ENCODE measurements at regions not wholly inside any gene's neighbourhood (a gene's known extent, or its start where the extent isn't known, plus 50 kb on each side); places are given as distances from the start of the nearest gene placed in this dataset.
"Not testable (repeated sequence)": the region's sequence is repeated elsewhere in the genome, so short reads cannot be mapped to it uniquely, and the experiment has no call there.

DNA sequence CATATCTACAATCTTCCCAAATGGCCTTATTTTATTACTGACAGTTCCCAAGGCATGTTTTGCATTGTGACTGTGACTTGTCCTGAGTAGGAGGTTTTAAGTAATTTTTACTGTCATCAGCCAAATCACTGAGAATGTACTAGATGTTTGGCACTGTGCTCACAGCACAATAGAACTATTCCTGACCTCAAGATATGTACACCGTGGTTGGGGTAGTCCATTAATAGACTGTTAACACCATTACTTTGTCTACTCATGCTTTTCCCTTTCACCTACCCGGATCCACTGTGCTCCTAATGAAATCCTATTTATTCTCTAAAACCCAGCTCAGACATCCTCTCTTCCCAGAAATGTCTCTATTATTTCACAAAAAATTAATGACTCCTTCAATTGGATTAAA, 168.7 kb upstream of the TENM4 start:
- DNase-seq (ENCODE audit: low read depth), result no peak

DNA sequence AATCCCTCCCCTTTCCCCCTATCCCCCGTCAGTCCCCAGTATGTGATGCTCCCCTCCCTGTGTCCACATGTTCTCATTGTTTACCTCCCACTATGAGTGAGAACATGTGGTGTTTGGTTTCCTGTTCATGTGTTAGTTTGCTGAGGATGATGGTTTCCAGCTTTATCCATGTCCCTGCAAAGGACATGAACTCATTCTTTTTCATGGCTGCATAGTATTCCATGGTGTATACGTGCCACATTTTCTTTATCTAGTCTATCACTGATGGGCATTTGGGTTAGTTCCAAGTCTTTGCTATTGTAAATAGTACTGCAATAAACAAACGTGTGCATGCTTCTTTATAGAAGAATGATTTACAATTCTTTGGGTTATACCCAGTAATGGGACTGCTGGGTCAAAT, 165.6 kb upstream of the TENM4 start:
- DNase-seq (ENCODE audit: low read depth), result not testable (repeated sequence)

GRCh38 chr11:79600711-79601110, 159.9 kb upstream of the TENM4 start:
- no peak for DNase-seq (ENCODE audit: low read depth)

DNA sequence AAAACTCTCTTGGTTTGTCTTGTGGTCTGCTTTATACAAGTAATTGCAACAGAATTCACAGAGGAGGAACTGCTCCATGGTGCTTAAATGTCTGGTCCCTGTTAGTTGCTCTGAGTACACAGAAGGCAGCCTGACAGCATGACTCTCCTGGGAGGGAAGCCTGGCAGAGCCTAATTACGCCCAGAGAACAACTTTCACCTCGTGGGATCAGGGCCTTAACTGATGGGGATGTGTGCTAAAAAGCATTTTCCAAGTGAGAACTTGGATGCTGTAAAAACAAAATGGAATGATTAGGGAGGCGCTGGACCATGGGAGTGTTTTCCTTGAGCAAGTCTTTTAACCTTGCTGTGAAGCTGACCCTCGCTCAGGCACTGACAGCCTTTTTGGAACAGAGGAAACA, 154.0 kb upstream of the TENM4 start:
- no peak for DNase-seq (ENCODE audit: low read depth)

DNA sequence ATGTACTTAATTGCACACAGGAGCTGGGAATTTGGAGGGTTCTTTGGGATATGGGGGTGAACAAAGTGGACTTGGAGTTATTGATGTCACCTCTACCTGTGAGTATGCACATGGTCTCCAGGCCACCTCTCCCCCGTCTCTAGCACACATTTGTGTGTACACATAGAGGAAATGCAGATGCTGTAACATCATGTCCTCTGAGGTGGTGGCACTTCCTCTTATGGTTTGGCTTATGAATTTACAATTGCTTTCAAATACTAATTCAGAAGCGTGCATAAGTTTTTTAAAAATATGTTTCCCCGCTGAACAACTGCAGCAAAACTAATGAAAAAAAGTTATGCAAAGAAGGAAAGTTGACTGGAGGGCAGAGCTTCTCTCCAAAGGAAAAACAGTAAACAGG, 152.0 kb upstream of the TENM4 start:
- no peak for DNase-seq (ENCODE audit: low read depth)

GRCh38 chr11:79592406-79592805, 151.6 kb upstream of the TENM4 start:
- DNase-seq (ENCODE audit: low read depth), result no peak

DNA sequence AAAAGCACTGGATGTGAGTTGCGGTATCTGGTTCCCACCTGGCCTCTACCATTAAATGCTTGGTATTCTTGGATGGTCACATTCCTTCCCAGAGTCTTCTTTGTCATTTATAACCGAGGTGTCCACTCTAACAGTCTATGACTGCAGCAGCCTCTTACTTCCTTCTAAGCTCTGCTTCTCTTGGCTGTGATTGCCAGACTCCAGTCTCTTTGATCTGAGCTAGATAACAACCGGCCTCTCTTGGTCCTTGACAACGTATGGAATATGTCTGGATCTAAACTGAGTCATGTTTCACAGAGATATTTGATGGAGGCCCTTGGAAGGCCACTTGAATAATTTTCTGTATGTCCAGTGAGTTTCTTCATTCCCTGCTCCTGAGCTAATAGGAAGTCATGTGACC, 141.6 kb upstream of the TENM4 start:
- no peak for DNase-seq (ENCODE audit: low read depth)

DNA sequence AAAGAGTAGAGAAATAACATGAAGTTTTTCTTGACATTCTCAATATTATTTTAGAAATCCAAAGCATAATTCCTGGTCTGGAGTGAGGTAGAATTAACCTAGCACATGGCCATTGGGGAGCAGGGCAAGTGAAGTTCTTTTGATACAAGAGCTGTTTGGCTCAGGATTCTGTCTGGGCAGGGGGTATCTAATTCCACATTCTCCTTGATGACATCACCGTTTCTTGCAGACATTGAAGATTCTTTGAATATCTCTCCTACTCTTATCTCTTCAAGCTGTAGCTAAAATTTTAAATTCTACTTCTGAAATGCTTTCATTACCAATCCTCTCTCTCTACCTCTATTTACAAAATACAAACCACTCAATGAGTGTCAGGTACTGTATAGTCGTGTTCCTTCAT, 138.2 kb upstream of the TENM4 start:
- DNase-seq (ENCODE audit: low read depth), result no peak

DNA sequence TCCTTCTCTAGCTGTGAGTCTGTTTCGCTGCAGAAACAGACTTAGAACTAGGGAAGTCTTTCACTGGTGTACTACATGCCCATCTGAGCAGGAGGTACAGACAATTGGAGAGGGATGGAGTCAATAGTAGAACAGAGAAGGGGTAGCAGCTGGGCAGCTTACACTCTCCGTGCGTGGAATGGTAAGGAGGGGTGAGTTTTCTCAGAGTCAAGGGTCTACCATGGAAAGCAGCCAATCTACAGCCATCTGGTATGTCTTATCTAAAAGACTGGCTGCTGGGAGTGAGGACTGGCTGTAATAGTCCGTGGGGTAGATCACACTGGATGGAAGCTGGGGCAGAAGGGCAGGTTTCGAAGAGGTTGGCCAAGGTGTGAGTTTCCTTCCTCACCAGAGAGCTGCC, 137.3 kb upstream of the TENM4 start:
- DNase-seq (ENCODE audit: low read depth), result no peak

DNA sequence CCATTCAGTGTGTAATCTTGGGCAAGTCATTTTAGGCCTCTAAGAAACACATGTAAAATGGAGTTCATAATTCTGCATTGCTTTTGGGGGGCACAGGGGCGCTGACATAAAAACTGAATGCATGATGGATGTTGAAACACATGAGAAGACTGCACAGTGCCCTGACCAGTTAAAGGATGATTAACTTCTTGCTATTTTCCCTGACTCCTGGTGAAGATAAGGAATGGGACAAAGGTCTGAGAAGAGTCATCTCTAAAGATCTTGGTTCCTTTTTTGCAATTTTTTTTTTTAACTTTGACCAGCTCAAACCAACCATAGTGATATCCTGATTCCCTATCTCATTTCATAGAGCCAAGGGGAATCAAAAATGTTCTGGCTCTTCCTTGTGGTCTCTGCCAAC, 134.9 kb upstream of the TENM4 start:
- no peak for DNase-seq (ENCODE audit: low read depth)

GRCh38 chr11:79570104-79570503, 129.3 kb upstream of the TENM4 start:
- no peak for DNase-seq (ENCODE audit: low read depth)

- no peak for DNase-seq (ENCODE audit: low read depth)
These were observed 123.6 kb upstream of the TENM4 start for GRCh38 chr11:79564288-79564925.

GRCh38 chr11:79561496-79561895, 120.7 kb upstream of the TENM4 start:
- DNase-seq (ENCODE audit: low read depth), result no peak

DNA sequence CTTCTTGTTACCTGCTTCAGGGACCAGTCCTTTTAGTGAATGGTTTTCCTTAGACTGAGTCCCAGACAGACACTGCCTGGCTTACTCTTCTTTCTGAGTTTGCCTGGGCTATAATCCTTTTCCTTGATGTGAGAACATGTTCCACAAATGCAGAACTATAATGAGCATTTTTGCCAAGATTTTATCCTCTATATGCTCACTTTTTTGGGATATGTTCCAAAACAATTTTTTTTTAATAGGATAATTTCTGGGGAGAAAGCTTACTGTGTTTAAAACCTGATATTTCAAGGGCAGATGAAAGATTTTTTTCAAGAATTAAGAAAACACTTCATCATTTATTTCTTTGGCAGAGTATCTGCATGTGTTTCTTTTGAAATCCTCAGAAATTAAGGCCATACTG, 110.0 kb upstream of the TENM4 start:
- DNase-seq (ENCODE audit: low read depth), result no peak

DNA sequence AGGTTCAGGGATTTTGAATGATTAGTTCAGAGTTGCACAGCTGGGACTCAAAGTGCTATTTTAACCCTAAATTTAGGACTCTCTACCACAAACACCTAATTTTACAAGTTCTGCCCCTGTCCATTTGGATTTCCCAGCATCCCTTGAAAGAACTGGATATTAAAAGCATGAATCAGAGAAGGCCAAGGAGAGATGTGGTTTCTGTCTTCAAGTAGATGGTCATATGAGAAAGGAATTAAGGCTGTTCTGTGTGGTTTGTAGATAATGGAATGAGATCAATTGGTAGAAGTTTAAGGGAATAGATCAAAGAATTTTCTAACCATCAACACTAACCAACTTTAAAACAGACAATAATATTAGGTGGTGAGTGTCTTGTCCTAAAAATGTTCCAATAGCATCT, 106.4 kb upstream of the TENM4 start:
- no peak for DNase-seq (ENCODE audit: low read depth)

DNA sequence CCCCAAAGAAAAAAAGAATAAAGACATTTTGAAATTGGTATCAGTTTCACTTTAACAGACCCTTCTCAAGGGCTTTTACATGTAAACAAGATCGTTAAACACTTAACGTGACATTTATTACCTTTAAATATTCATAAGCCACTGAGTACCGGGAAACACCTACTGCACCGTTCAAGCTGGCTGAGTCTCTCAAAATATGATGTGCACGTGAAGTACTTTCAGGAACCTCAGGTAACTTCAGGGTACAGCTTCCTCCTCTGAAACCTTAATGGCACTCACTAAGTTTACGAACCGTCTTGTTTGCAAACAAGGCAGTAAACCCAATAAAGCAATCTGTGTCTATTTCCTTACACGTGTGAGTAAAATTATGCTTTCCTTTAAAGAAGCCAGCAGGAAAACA, 105.5 kb upstream of the TENM4 start:
- DNase-seq (ENCODE audit: low read depth), result no peak

GRCh38 chr11:79544361-79544760, 103.5 kb upstream of the TENM4 start:
- DNase-seq (ENCODE audit: low read depth), result no peak

GRCh38 chr11:79543101-79543500, 102.3 kb upstream of the TENM4 start:
- DNase-seq (ENCODE audit: low read depth), result no peak

DNA sequence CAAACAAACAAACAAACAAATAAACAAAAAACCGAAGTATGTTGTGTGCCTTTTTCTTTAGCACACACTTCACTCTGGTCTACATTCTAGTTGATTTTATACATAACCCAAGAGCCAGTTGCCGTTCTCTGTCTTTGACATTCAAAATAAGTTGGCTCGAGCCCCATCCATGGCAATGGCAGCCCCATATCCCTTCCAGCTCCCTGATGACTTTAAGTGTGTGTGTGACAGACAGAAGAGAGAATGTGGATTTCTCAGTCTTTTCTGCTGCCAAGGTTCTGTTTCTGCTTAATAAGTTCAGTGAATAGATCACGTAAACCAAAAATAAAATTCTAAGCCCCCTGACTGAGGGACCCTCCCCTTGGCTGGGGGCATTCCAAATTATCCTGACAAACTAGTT, 100.6 kb upstream of the TENM4 start:
- no peak for DNase-seq (ENCODE audit: low read depth)

DNA sequence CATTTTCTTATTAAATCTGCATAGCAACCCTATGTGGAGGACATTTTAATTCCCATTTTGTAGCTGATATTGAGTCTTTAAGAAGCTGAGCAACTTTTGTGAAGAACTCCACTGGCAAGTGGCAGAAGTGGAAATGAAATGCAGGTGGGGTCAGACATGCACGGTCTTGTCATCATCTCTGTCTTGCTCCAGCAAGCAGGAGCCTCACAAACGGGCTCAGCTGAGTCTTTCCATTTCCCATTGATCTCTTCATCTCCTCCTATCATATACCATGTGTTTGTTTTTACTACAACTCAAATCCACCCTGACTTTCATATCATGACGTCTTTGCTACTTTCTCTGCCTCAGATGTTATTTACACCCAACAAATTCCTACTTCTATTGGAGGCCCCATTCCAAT, 97.9 kb upstream of the TENM4 start:
- DNase-seq (ENCODE audit: low read depth), result no peak

DNA sequence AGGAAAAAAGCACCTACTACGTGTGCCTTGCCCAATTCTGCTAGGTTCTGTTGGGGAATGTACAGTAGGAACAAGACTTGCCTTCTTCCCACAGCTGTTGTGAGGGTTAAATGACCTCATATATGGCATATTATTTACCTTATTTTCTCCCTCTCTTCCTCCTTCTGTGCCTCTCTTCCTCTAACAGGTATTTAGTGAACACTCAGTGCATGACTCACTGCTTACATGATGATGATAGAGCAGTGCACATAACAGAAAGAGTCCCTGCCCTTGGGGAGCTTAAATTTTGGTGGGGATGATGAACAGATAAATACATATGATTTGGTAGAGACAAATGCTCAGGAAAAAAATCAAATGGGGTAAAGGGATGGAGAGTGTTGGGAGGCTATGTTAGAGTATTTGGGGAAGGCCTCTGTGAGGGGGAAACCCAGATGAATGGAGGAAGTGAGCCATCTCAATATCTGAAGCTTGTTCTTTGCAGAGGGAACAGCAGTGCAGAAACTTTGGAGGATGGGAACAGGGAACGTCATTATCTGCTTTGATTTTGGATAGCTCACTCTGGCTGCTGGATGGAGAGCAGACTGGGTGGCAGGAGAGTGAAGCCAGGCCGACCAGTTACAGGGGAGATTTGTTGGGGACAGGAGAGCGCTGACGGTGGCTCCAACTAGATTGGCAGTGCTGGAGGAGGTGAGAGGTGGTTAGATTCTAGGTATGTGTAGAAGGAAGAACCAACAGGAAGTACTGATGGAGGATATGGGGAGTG, 95.5 kb upstream of the TENM4 start:
- DNase-seq (ENCODE audit: low read depth), result no peak

- DNase-seq (ENCODE audit: low read depth), result no peak
These were observed 94.8 kb upstream of the TENM4 start for GRCh38 chr11:79535606-79536005.

- no peak for DNase-seq (ENCODE audit: low read depth)
These were observed 84.4 kb upstream of the TENM4 start for GRCh38 chr11:79525257-79525656.

- DNase-seq (ENCODE audit: low read depth), result no peak
These were observed 81.8 kb upstream of the TENM4 start for GRCh38 chr11:79522626-79523025.

All from RPMI7951 (cell line).